Endothelial cell of umbilical vein (primary cell): ENCODE measurements at regions not wholly inside any gene's neighbourhood (a gene's known extent, or its start where the extent isn't known, plus 50 kb on each side); places are given as distances from the start of the nearest gene placed in this dataset.

Experiments used
- BruUV-seq: library from RNA; stranded (reverse); fragments of 400-500 nt; replicated peaks from 2 replicates; lab custom pipeline; 2021; lab: Mats Ljungman, UMichigan
- CTCF ChIA-PET: fragments of 300-600, 350-600 bp; sonication (Branson Sonifier 250); formaldehyde crosslinking; loops from one replicate; lab custom pipeline; 2021; ENCODE audit warnings: antibody characterized with exemption, inconsistent platforms; lab: Charles Lee
- POLR2A ChIA-PET: fragments of 300-600, 350-600 bp; sonication (Branson Sonifier 250); formaldehyde crosslinking; loops from one replicate; lab custom pipeline; 2021; ENCODE audit warnings: antibody characterized with exemption, inconsistent platforms; lab: Charles Lee
- DNase-seq: peaks from one replicate; pipeline ENCODE4 v3.0.0-alpha.2; 2011; ENCODE audit warnings: low read depth, low spot score
- FAIRE-seq: peaks from 2 replicates; lab custom pipeline; 2011; peaks lifted over from hg19 to GRCh38; lab: Jason Lieb, UNC
- H2AFZ ChIP-seq: 2 replicates; pipeline ENCODE4 v1.6.0; 2012; ENCODE audit warnings: low read depth, low read length, control low read depth, inconsistent platforms
- H3K27ac ChIP-seq: 2 replicates; pipeline ENCODE4 v1.5.1; 2011; ENCODE audit warnings: low read depth, mild to moderate bottlenecking, control low read depth, low read length, moderate library complexity; ENCODE audit not compliant: insufficient read depth
- H3K27me3 ChIP-seq, 2 experiments: 2 replicates each; pipeline versions ENCODE4 v1.6.0 to v1.6.1; 2011; ENCODE audit warnings: low read length in 2 of 2, mixed read lengths in 1 of 2; ENCODE audit not compliant: control insufficient read depth in 2 of 2, insufficient read depth in 2 of 2
- H3K36me3 ChIP-seq, 2 experiments: 2 replicates in 1 of 2; 3 replicates in 1 of 2; pipeline ENCODE4 v1.5.1; 2011; ENCODE audit warnings: low read length in 2 of 2, mild to moderate bottlenecking in 1 of 2, moderate library complexity in 1 of 2; ENCODE audit not compliant: control insufficient read depth in 2 of 2, insufficient read depth in 2 of 2; ENCODE audit errors: extremely low read depth in 1 of 2
- H3K4me1 ChIP-seq: 3 replicates; pipeline ENCODE4 v1.5.1; 2011; ENCODE audit warnings: mild to moderate bottlenecking, low read length; ENCODE audit not compliant: control insufficient read depth, insufficient read depth; ENCODE audit errors: extremely low read depth
- H3K4me2 ChIP-seq: 2 replicates; pipeline ENCODE4 v1.6.1; 2011; ENCODE audit warnings: low read length, control low read depth, mixed read lengths; ENCODE audit not compliant: insufficient read depth
- H3K4me3 ChIP-seq, 3 experiments: fragments of 200-600 bp in 1 of 3; sonication (generic), shearing (Covaris generic) in 1 of 3; replicated peaks in 1 of 3; 2 replicates each; pipeline ENCODE4 v1.5.1; 2011 to 2016; ENCODE audit warnings: control low read depth in 3 of 3, low read length in 3 of 3, mild to moderate bottlenecking in 2 of 3, inconsistent platforms in 1 of 3, low read depth in 1 of 3, moderate library complexity in 1 of 3; ENCODE audit not compliant: insufficient read depth in 1 of 3
- H3K79me2 ChIP-seq: 2 replicates; pipeline ENCODE4 v1.6.0; 2012; ENCODE audit warnings: low read length, inconsistent platforms; ENCODE audit not compliant: control insufficient read depth, insufficient read depth
- H3K9ac ChIP-seq: replicated peaks from 2 replicates; pipeline ENCODE3; 2011; ENCODE audit warnings: low read length, control low read depth; ENCODE audit not compliant: insufficient read depth; ENCODE audit errors: extremely low read depth
- H3K9me1 ChIP-seq: replicated peaks from 3 replicates; pipeline ENCODE4 v1.6.0; 2011; ENCODE audit warnings: mild to moderate bottlenecking, low read length; ENCODE audit not compliant: control insufficient read depth, insufficient read depth; ENCODE audit errors: extremely low read depth
- H3K9me3 ChIP-seq: replicated peaks from 2 replicates; pipeline ENCODE4 v1.5.1; 2012; ENCODE audit warnings: low read length, inconsistent platforms; ENCODE audit not compliant: control insufficient read depth, insufficient read depth
- H4K20me1 ChIP-seq: replicated peaks from 2 replicates; pipeline ENCODE3; 2011; ENCODE audit warnings: mild to moderate bottlenecking, low read length; ENCODE audit not compliant: control insufficient read depth, insufficient read depth; ENCODE audit errors: extremely low read depth
- CTCF ChIP-seq, 2 donors: IDR thresholded peaks; 1 replicate in 1 of 2; 2 replicates in 1 of 2; pipeline ENCODE4 v1.5.1; 2011; ENCODE audit warnings: low read length in 2 of 2, mild to moderate bottlenecking in 2 of 2, moderate library complexity in 2 of 2, control low read depth in 1 of 2, inconsistent platforms in 1 of 2, low read depth in 1 of 2; ENCODE audit not compliant: insufficient read depth in 1 of 2; ENCODE audit errors: extremely low read depth in 1 of 2
- EZH2 ChIP-seq: IDR thresholded peaks from 2 replicates; pipeline ENCODE4 v1.6.1; 2012; ENCODE audit warnings: borderline replicate concordance, low read depth, mild to moderate bottlenecking, moderate library complexity, low read length, inconsistent platforms; ENCODE audit not compliant: severe bottlenecking
- FOS ChIP-seq: IDR thresholded peaks from 2 replicates; pipeline ENCODE4 v1.6.1; 2011; ENCODE audit warnings: mild to moderate bottlenecking, low read length, moderate library complexity, borderline replicate concordance; ENCODE audit not compliant: insufficient read depth
- GATA2 ChIP-seq: IDR thresholded peaks from 2 replicates; pipeline ENCODE4 v1.7.0; 2011; ENCODE audit warnings: low read depth, mild to moderate bottlenecking, moderate library complexity, mixed read lengths, low read length; ENCODE audit not compliant: insufficient read length, insufficient read depth
- JUN ChIP-seq: IDR thresholded peaks from 2 replicates; pipeline ENCODE4 v1.6.1; 2011; ENCODE audit warnings: borderline replicate concordance, low read depth; ENCODE audit not compliant: insufficient read length, insufficient read depth
- MAX ChIP-seq: IDR thresholded peaks from 2 replicates; pipeline ENCODE4 v1.6.1; 2011; ENCODE audit not compliant: insufficient read depth, insufficient read length
- MYC ChIP-seq: IDR thresholded peaks from one replicate; pipeline ENCODE4 v1.6.1; 2011; ENCODE audit warnings: mild to moderate bottlenecking, low read depth, low read length
- POLR2A ChIP-seq: IDR thresholded peaks from 2 replicates; pipeline ENCODE4 v1.6.1; 2012; ENCODE audit warnings: low read depth, mild to moderate bottlenecking, control low read depth, low read length
- POLR2AphosphoS5 ChIP-seq: IDR thresholded peaks from 2 replicates; pipeline ENCODE4 v1.6.1; 2012; ENCODE audit warnings: low read depth, mild to moderate bottlenecking, control low read depth, low read length, moderate library complexity; ENCODE audit not compliant: insufficient read depth
- dilution Hi-C: fragments of 300-500 bp; cut with MboI; formaldehyde crosslinking; loops from one replicate; pipeline ENCODE4 v1.15.0; 2019; ENCODE audit warnings: low sequenced_read_pairs; ENCODE audit not compliant: extremely low pct_ligation_motif_present
- intact Hi-C: fragments of 100-400 bp; cut with micrococcal nuclease; formaldehyde crosslinking; loops from one replicate; pipeline ENCODE4 v1.10.0; 2022

DNA sequence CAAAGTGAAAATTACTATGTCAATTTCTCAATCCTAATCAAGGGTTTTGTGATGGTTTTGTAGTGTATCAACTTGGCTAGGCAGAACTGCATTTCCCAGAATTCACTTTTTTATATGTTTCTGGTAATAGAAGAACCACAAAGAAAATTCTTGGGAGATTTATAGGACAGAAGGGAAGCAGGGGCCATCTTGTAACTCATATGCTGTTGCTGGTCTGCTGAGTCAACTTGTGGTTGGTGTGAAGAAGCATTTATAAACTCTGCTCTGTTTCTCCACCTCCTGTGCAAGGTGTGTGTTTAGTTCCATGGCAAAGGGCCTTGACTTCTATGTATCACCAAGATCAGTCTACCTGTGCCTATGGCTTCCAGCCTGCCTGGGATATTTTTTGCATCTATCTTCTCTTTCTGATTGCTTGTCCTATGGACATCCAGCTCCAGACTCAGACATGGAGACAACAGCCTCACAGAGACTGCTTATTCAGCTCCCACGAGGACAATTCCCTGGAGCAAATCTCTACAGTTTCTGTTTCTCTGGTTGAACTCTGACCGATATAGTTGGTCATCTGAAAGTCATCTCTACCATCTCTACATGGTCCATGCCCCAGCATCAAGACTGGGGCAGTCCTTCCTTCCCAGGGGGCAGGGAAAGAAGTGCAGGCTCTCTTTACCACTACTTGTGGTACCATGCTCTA is 364.3 kb upstream of the DDHD1 start:
- BruUV-seq = no TSS peak
- FAIRE-seq (no peak), DNase-seq (no peak)
- Histone ChIP-seq H3K27ac (no peak overlapping the region), H3K9me3 (no peaks in the 10 kb centered on the region), H3K27me3 (peaks cover 2 to 9% of the 10 kb centered on the region in 2 experiments), H3K9me1 (no peaks in the 10 kb centered on the region), H3K79me2 (no peaks in the 10 kb centered on the region), H3K36me3 (no peaks in the 10 kb centered on the region), H3K4me3 (no peak overlapping the region), H3K9ac (no peak overlapping the region), H3K4me1 (no peaks in the 10 kb centered on the region), H4K20me1 (no peaks in the 10 kb centered on the region), H2AFZ (no peak overlapping the region), H3K4me2 (no peak overlapping the region)
- intact Hi-C loops = no loop called here
- POLR2A ChIA-PET = no interaction called here
- dilution Hi-C loops = no loop called here
- TF ChIP-seq CTCF (IDR thresholded peaks at IDR 0.05; ENCODE audit: extremely low read depth in 1 of 2, insufficient read depth in 1 of 2, low read depth in 1 of 2, low read length in 2 of 2) = no peak
- CTCF ChIA-PET = no interaction called here

- Histone ChIP-seq H3K9me3 (no peaks in the 10 kb centered on the region), H3K27ac (no peak overlapping the region), H4K20me1 (no peaks in the 10 kb centered on the region), H3K4me1 (no peaks in the 10 kb centered on the region), H3K79me2 (no peaks in the 10 kb centered on the region), H2AFZ (no peak overlapping the region), H3K4me3 (no peak overlapping the region), H3K9ac (no peak overlapping the region), H3K36me3 (no peaks in the 10 kb centered on the region), H3K9me1 (no peaks in the 10 kb centered on the region), H3K27me3 (peaks cover 2 to 6% of the 10 kb centered on the region in 2 experiments), H3K4me2 (no peak overlapping the region)
- intact Hi-C loops = no loop called here
- no peak for TF ChIP-seq POLR2AphosphoS5
- no peak for TF ChIP-seq FOS
- TF ChIP-seq MAX = no peak
- TF ChIP-seq JUN = no peak
- no peak for TF ChIP-seq EZH2
- TF ChIP-seq CTCF (IDR thresholded peaks at IDR 0.05; ENCODE audit: extremely low read depth in 1 of 2, insufficient read depth in 1 of 2, low read depth in 1 of 2, low read length in 2 of 2) = no peak
- TF ChIP-seq POLR2A = no peak
- TF ChIP-seq GATA2 = no peak
- TF ChIP-seq MYC = no peak
- CTCF ChIA-PET = no interaction called here
- DNase-seq (no peak), FAIRE-seq (no peak)
- BruUV-seq = no TSS peak
- dilution Hi-C loops = no loop called here
- POLR2A ChIA-PET = no interaction called here
These were observed 363.2 kb upstream of the DDHD1 start for GRCh38 chr14:53516261-53516774.
